Astrocyte (in vitro differentiated cells and primary cell): ENCODE measurements at regions not wholly inside any gene's neighbourhood (a gene's known extent, or its start where the extent isn't known, plus 50 kb on each side); places are given as distances from the start of the nearest gene placed in this dataset.

Experiments
- DNase-seq: peaks from one replicate; pipeline ENCODE4 v3.0.0-alpha.2; 2010; ENCODE audit warnings: low read depth
- FAIRE-seq: peaks from 2 replicates; lab custom pipeline; 2011; peaks lifted over from hg19 to GRCh38; lab: Jason Lieb, UNC
- H2AFZ ChIP-seq: 2 replicates; pipeline ENCODE4 v1.6.0; 2012; ENCODE audit warnings: low read depth, low read length, inconsistent platforms
- H3K27ac ChIP-seq: 2 replicates; pipeline ENCODE4 v1.5.1; 2011; ENCODE audit warnings: low read depth, low read length, inconsistent platforms
- H3K27me3 ChIP-seq: 2 replicates; pipeline ENCODE4 v1.6.0; 2011; ENCODE audit warnings: low read length, inconsistent platforms; ENCODE audit not compliant: insufficient read depth
- H3K36me3 ChIP-seq: 2 replicates; pipeline ENCODE4 v1.5.1; 2011; ENCODE audit warnings: low read length, inconsistent platforms; ENCODE audit not compliant: insufficient read depth
- H3K4me1 ChIP-seq: 2 replicates; pipeline ENCODE4 v1.5.1; 2011; ENCODE audit warnings: low read length, inconsistent platforms; ENCODE audit not compliant: insufficient read depth
- H3K4me2 ChIP-seq: 2 replicates; pipeline ENCODE4 v1.6.0; 2012; ENCODE audit warnings: low read length, inconsistent platforms
- H3K4me3 ChIP-seq: 2 replicates; pipeline ENCODE4 v1.5.1; 2011; ENCODE audit warnings: low read depth, mild to moderate bottlenecking, low read length, inconsistent platforms; ENCODE audit not compliant: insufficient read depth
- H3K79me2 ChIP-seq: 2 replicates; pipeline ENCODE4 v1.6.0; 2012; ENCODE audit warnings: mild to moderate bottlenecking, low read length, inconsistent platforms; ENCODE audit not compliant: insufficient read depth
- H3K9ac ChIP-seq: 2 replicates; pipeline ENCODE4 v1.6.0; 2012; ENCODE audit warnings: mild to moderate bottlenecking, low read length, inconsistent platforms
- H3K9me3 ChIP-seq: 2 replicates; pipeline ENCODE4 v1.5.1; 2012; ENCODE audit warnings: low read depth, mild to moderate bottlenecking, low read length, inconsistent platforms; ENCODE audit not compliant: insufficient read depth
- H4K20me1 ChIP-seq: 2 replicates; pipeline ENCODE4 v1.6.0; 2012; ENCODE audit warnings: low read length, inconsistent platforms; ENCODE audit not compliant: insufficient read depth
- H3K27ac Mint-ChIP-seq: one replicate; pipeline ENCODE4 v1.8.0; 2021; ENCODE audit warnings: mild to moderate bottlenecking, mixed read lengths; ENCODE audit not compliant: unreplicated experiment
- H3K27me3 Mint-ChIP-seq: one replicate; pipeline ENCODE4 v1.8.0; 2021; ENCODE audit warnings: low read depth, mixed read lengths; ENCODE audit not compliant: unreplicated experiment
- H3K36me3 Mint-ChIP-seq: one replicate; pipeline ENCODE4 v1.8.0; 2021; ENCODE audit warnings: low read depth, mixed read lengths; ENCODE audit not compliant: unreplicated experiment
- H3K4me1 Mint-ChIP-seq: one replicate; pipeline ENCODE4 v1.8.0; 2021; ENCODE audit warnings: low read depth, mixed read lengths; ENCODE audit not compliant: unreplicated experiment
- H3K4me3 Mint-ChIP-seq: one replicate; pipeline ENCODE4 v1.8.0; 2021; ENCODE audit warnings: mild to moderate bottlenecking, moderate library complexity, mixed read lengths; ENCODE audit not compliant: unreplicated experiment
- H3K9me3 Mint-ChIP-seq: one replicate; pipeline ENCODE4 v1.8.0; 2021; ENCODE audit warnings: mild to moderate bottlenecking, mixed read lengths; ENCODE audit not compliant: unreplicated experiment
- EZH2 ChIP-seq: IDR thresholded peaks from 2 replicates; pipeline ENCODE4 v1.6.1; 2012; ENCODE audit warnings: mild to moderate bottlenecking, low read length, inconsistent platforms; ENCODE audit not compliant: insufficient read depth
- TF ChIP-seq, protein P1 (sequence below): IDR thresholded peaks from 2 replicates; pipeline ENCODE4 v1.5.1; 2011; ENCODE audit warnings: low read depth, mild to moderate bottlenecking, inconsistent platforms, low read length, moderate library complexity; ENCODE audit not compliant: insufficient read depth

DNA sequence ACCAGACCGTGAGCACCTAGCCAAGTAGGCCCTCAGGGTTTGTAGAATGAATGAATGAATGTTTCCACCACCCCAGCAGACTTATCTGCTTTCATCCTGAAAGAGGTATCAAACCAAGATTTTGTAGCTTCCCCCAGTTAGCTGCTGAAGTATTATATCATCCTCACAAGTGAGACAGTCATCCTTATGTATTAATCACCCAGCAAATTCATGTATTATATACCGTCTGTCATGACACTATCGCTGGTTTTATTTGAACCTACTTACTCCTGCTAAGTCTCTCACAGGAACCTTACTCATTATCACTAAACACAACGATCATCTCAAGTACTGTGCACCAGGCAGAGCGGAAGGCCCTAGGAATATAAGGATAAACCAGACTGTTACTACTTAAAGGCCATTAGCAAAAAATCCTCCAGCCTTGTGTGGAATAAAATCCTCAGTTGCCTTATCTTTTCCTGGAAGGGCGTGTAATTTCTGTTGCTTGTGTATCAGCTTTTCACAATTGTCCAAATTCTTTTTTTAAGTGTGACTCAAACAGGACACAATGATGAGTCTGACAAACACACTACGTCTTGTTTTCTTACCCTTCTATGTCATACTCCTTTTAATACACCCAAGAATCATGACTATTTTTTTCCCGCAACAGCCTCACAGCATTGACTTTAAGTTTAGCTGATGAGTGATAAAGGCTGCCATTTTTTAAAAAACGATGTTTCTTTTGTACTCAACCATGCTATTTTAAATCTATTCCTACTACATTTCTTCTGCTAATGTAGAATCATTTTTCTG lies 176.1 kb upstream of the KLF14 start:
- Histone ChIP-seq H4K20me1 (peaks cover 31% of the 10 kb centered on the region), H3K36me3 (peaks cover 11% of the 10 kb centered on the region), H3K4me2 (peak overlapping the region; percentile 88), H3K9ac (peak overlapping the region; percentile 97), H3K9me3 (no peaks in the 10 kb centered on the region), H3K4me3 (peak overlapping the region; percentile 88), H3K27ac (peak overlapping the region; percentile 99), H3K79me2 (peaks cover 90% of the 10 kb centered on the region), H3K4me1 (peaks cover 49% of the 10 kb centered on the region), H2AFZ (no peak overlapping the region), H3K27me3 (no peaks in the 10 kb centered on the region)
- Mint-ChIP-seq H3K27ac (peak overlapping the region; percentile 100), H3K9me3 (no peaks in the 10 kb centered on the region), H3K27me3 (no peaks in the 10 kb centered on the region), H3K4me3 (peak overlapping the region; percentile 97), H3K4me1 (peaks cover 68% of the 10 kb centered on the region), H3K36me3 (peaks cover 18% of the 10 kb centered on the region)
- DNase-seq (peak; percentile 78), FAIRE-seq (no peak)
- no peak for TF ChIP-seq EZH2
- TF ChIP-seq, protein P1, sequence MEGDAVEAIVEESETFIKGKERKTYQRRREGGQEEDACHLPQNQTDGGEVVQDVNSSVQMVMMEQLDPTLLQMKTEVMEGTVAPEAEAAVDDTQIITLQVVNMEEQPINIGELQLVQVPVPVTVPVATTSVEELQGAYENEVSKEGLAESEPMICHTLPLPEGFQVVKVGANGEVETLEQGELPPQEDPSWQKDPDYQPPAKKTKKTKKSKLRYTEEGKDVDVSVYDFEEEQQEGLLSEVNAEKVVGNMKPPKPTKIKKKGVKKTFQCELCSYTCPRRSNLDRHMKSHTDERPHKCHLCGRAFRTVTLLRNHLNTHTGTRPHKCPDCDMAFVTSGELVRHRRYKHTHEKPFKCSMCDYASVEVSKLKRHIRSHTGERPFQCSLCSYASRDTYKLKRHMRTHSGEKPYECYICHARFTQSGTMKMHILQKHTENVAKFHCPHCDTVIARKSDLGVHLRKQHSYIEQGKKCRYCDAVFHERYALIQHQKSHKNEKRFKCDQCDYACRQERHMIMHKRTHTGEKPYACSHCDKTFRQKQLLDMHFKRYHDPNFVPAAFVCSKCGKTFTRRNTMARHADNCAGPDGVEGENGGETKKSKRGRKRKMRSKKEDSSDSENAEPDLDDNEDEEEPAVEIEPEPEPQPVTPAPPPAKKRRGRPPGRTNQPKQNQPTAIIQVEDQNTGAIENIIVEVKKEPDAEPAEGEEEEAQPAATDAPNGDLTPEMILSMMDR = no peak

DNA sequence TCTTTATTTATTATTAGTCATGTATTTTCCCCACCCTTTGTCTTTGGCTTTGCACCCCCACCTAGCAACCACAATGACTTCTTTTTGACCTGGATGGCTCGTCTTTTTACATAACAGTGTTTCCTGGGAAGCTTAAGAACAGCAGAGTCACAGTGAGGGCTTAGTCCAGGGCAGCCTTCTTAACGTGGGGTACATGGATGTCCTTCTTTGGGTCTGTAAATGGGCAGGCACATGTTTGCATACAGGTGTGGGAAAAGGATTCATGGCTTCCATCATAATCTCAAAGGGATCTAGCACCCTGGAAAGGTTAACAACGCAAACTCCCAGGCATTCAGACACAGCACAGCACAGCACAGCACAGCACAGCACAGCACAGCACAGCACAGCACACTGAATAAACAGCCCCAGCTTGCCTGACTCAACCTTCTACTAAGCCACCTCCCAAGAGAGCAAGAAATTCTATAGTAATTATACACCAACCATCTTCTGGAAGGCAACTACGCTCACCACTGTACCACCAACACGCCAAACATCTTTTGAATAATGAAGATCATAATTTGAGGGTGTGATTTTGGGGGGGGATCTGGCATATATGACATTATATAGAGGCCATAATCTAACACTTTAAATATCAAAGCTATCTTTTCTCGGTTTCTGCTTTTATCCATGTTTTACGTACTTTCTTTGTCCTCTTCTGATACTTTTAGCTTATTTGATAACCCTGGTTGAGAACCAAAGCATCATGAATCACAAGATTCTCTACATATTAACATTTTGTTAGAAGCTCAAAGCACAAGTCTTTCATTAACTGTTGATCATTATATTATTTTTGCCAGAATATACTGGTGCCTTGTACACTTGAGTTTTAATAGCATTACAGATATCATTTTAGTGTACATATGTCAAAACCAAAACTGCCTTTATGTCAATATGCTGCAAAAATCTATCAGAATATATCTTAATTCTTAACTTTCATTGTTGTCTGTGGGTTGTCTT lies 177.2 kb upstream of the KLF14 start:
- H3K27me3 ChIP-seq = no peaks in the 10 kb centered on the region
- TF ChIP-seq, protein P1 = no peak
- TF ChIP-seq EZH2 = no peak
- Mint-ChIP-seq H3K27me3 (no peaks in the 10 kb centered on the region), H3K4me3 (peak overlapping the region; percentile 97), H3K9me3 (no peaks in the 10 kb centered on the region), H3K4me1 (peaks cover 71% of the 10 kb centered on the region), H3K27ac (peak overlapping the region; percentile 100), H3K36me3 (peaks cover 15% of the 10 kb centered on the region)
- no peaks in the 10 kb centered on the region for H3K9me3 ChIP-seq
- peak overlapping the region; percentile 99 for H3K27ac ChIP-seq
- H4K20me1 ChIP-seq = peaks cover 25% of the 10 kb centered on the region
- FAIRE-seq (no peak), DNase-seq (peak; percentile 73)
- H3K36me3 ChIP-seq = peaks cover 11% of the 10 kb centered on the region
- peak overlapping the region; percentile 88 for H3K4me2 ChIP-seq
- no peak overlapping the region for H2AFZ ChIP-seq
- peak overlapping the region; percentile 97 for H3K9ac ChIP-seq
- H3K79me2 ChIP-seq = peaks cover 90% of the 10 kb centered on the region
- peaks cover 50% of the 10 kb centered on the region for H3K4me1 ChIP-seq
- H3K4me3 ChIP-seq = peak overlapping the region; percentile 88
